Fibroblast of skin of abdomen (primary cell): ENCODE measurements at regions not wholly inside any gene's neighbourhood (a gene's known extent, or its start where the extent isn't known, plus 50 kb on each side); places are given as distances from the start of the nearest gene placed in this dataset.
"Not testable (repeated sequence)": the region's sequence is repeated elsewhere in the genome, so short reads cannot be mapped to it uniquely, and the experiment has no call there.

Experiments used
- DNase-seq: peaks from one replicate; pipeline ENCODE4 v3.0.0-alpha.2; 2013

DNA sequence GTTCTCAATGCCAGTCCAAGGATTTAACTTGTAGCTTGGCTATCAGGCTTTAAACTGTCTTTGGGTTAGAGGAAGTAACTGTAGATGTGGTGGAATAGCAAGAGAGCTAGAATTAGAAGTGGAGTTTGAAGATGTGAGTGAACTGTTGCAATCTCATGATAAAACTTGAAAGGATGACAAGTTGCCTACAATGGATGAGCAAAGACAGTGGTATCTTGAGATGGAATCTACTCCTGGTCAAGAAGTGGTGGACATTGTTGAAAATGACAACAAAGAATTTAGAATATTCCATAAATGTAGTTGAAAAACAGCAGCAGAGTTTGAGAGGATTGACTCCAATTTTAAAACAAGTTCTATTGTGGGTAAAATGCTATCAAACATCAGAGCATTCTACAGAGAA lies 199.0 kb downstream of the DUSP6 start:
- no peak for DNase-seq

DNA sequence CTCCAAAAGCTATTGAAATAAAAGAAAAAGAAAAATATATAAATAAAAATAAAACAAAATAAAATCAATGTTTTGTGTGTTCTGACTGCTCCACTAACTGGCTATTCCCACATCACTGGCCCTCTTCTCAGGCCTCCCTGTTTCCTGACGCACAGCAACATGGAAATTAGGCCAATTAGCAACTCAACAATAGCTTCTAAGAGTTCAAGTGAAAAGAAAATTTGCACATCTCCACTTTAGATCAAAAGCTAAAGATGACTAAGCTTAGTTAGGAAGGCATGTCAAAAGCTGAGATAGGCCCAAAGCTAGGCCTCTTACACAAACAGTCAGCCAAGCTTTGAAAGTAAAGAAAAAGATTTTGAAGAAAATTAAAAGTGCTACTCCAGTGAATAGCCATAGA lies 200.8 kb downstream of the DUSP6 start:
- DNase-seq: no peak

DNA sequence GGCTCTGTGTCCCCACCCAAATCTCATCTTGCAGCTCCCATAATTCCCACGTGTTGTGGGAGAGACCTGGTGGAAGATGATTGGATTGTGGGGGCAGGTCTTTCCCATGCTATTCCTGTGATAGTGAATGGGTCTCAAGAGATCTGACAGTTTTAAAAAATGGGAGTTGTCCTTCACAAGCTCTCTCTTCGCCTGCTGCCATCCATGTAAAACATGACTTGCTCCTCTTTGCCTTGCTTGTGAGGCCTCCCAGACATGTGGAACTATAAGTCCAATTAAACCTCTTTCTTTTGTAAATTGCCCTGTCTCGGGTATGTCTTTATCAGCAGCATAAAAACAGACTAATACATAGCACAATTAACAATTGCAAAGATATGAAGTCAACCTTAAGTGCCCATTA lies 201.5 kb downstream of the DUSP6 start:
- DNase-seq: not testable (repeated sequence)

DNA sequence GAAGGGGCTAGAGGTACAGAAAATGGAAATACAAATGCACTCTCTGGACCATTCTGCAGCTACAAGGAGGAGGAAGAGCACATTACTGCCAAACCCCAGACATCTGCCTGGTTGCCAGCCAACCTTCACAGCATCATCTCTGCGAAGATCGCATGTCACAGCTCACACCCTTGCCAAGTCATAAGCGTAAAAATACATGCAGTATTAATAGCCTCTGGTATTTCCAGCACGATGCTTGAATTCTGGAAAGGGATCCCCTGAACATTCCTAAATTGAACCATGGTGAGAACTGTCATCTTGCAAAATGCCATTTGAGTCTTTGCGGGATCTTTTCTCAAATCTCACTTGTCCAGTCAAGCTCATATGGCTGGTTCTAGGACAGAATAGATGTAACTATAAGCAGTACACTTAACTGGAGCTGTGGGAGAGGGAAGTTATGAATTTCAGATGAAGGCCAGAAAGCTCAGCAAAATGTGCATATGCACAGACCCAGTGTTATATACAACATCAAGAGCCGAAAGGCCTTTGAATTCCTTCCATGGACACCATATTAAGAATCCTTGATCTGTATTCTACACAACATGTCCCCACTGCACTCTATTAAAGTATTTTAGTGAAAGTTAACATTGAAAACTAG lies 211.6 kb downstream of the DUSP6 start:
- DNase-seq: no peak

- DNase-seq: no peak
Measured at GRCh38 chr12:89140141-89140540, 212.2 kb downstream of the DUSP6 start.

DNA sequence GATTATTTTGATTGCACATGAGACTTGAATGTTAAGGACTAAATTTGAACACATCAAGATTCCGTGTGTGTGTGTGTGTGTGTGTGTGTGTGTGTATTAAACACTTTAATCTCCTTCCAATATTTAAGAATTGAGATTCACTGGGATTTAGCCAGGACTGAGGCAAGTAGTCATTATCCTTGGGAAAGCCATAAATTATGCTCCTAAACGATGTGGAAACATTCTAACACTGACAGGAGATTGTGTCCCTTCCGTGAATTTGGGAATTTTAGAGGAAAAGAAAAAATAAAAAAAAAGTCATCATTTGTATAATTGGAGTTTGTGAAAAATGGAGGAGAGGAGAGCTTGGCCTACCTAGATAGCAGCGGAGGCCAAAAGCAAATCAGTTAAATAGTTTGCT lies 212.9 kb downstream of the DUSP6 start:
- no peak for DNase-seq

DNA sequence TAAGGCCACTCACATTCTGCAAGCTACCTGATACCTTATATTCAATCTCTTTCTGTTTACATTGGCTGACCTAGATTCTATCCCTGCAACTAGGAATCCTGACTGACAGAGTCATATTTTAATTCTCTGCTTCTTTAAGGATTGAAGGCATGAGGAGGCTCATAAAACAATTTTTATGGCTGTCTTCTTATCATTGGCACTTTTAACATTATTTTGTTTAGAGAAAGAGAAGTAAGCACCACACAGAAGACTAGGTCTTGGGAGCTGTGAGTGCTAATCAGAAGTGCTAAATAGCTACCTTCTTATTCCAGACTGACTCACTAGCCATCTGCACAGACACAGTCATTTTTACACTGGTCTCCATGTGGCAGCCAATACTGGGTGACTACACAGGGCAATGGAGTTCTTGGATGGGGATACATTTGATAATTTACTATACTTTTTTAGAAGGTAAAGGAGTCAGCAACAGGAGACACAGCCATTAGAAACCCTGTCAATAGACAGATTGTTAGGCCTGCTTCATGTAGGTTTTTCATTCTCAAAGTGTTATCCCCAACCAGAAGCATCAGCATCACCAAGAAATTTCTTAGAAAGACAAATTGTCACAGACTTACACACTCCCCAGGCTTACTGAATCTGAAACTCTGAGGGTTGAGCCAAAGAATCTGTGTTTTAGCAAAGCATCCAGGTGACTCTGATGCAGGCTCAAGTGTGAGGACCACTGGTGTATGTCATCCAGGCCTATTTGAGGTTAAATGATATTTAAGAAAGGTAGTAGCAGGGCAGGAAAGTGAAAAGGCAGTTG lies 214.1 kb downstream of the DUSP6 start:
- no peak for DNase-seq

- DNase-seq: no peak
Measured at GRCh38 chr12:89135976-89136634, 216.2 kb downstream of the DUSP6 start.

DNA sequence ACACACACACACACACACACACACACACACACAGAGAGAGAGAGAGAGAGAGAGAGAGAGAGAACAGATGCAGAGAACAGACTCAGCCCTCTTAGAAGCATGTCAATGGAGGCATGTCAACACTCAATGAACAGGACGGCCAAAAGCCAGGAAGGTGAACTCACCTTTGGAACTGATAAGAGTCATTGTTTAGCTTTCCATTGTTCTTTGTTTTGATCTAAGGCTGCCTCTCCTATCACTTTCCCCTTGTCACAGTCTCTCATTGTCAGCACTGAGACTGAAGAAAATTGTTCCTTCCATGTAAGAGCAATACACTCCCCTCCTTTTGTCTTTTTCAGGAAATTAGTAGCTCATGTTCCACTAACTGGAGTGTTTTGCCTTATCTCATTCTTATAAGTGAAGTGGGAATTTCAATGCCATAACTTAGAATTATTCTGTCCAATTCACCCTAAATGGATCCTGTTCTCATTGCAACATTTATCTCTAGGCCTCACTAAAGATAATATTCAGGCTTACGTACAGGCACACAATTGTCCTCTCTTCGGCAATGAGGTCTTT lies 218.0 kb downstream of the DUSP6 start:
- no peak for DNase-seq

GRCh38 chr12:89129167-89129870 lies 223.0 kb downstream of the DUSP6 start:
- no peak for DNase-seq

DNA sequence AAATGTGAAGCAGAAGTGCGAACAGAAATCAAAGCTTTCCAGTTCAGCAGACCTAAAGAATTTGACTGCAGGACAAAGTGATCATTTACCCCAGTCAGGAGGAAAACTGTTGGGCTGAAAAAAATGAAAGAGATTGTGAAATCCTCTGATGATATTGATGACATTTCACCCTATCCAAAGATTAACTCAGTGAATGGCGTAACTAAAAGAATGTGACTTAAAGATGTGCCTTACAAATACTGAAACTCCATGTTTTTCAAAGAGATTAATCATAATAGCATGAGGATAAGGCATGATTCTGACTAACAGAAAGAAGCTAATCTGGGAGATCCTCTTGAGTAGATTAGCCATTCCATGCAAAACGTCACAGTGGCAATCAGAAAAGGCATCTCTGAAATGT lies 225.6 kb downstream of the DUSP6 start:
- peak; percentile 14 for DNase-seq

- DNase-seq: no peak
Measured at GRCh38 chr12:89122852-89123251, 229.4 kb downstream of the DUSP6 start.

DNA sequence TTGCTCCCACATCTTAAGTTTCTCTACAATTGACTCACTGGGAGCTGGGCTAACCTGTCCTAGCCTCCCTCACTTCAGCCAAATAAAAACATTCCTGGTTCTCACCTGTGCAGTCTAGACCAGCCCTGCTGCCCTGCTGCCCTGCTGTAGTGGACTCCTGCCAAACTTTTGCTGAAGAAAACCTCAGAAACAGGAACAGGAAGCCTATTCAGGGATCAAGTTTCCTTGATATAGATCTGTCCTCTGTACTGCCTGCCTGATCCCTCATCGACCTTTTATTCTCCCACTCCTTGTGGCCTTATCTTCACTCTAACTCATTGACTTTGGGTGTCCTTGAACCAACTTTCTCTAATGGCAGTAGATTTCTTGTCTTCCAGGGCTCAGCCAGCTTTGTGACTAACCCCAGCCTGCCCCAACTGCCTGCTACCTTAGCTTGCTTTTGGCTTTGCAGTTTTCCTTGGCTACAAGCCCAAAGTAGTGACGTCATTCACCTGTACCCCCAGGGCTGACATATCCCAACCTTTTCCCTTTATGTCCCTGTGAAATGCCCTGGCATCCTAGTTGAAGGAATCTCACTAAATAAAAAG lies 234.8 kb downstream of the DUSP6 start:
- no peak for DNase-seq

- DNase-seq: no peak
Measured at GRCh38 chr12:89111964-89112363, 240.3 kb downstream of the DUSP6 start.

- DNase-seq: no peak
Measured at GRCh38 chr12:89108265-89108664, 244.0 kb downstream of the DUSP6 start.

- DNase-seq: no peak
Measured at GRCh38 chr12:89106950-89107349, 245.4 kb downstream of the DUSP6 start.

DNA sequence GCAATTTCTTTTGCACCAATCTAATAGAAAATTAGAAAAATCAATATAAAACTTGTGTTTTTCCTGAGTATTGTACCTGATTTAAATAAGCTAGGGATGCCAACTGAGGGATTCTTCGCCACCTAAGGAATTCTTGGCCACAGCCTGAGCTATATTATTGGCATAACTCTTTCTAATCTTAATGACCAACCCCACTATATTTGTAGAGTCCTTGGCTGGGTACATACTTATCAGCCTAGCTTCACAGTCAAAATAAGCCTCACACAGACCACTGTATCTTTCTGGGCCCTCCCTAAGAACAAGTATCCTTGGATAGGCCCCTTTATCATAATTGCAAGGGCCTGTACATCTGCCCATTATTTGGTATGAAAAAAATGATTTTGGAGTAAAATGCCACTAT lies 247.1 kb downstream of the DUSP6 start:
- DNase-seq: no peak

- DNase-seq: no peak
Measured at GRCh38 chr12:89103831-89104230, 248.5 kb downstream of the DUSP6 start.

- DNase-seq: no peak
Measured at GRCh38 chr12:89101440-89101839, 250.9 kb downstream of the DUSP6 start.

DNA sequence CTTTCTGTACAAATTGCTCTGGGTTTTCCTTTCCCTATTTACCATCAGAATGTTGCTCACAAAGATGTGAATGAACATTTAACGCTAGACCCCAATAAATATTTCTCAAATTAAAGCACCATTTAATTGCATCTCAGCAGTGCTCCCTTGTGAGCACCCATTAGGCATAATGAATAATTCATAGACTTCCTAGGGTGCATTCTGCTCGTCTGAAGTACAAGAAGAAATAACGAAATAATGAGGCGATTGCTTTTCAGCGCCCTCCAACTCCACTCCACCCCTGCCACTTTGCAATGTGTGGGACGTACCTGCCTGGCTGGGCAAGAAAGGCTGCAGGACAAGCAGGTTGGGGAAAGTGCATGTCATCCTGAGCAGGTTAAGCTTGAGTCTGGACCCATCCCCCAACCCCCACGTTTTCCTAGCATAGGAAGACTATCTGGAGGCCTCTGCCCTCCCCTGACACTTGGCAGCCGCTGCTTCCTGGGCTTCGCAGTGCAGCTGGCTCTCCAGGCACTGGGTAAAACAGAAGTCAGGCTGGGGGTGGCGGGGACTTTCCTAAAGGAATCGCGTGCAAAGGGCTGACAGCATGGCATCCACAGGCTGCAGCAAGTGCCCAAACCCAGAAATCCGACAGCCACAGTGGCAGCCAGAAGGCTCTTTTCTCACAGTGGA lies 253.7 kb downstream of the DUSP6 start:
- DNase-seq: no peak

- DNase-seq: no peak
Measured at GRCh38 chr12:89092297-89092696, 260.0 kb downstream of the DUSP6 start.

DNA sequence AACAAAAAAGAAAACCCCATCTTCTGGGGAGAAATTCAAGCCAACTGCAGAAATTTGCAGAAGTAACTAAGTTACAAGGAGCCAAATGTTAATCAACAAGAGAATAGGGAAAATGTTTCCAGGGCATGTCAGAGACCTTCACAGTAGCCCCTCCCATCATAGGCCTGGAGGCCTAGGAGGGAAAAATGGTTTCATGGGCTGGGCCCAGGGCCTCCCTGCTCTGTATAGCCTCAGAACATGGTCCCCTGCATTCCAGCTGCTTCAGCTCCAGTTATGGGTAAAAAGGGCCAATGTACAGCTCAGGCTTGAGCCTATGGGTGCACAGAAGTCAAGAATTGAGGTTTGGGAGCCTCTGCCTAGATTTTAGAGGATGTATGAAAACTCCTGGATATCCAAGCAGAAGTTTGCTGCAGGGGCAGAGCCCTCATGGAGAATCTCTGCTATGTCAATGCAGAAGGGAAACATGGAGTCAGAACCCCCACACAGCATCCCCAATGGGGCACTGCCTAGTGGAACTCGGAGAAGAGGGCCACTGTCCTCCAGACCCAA lies 260.9 kb downstream of the DUSP6 start:
- no peak for DNase-seq
